ENCODE measurements at regions not wholly inside any gene's neighbourhood (a gene's known extent, or its start where the extent isn't known, plus 50 kb on each side); places are given as distances from the start of the nearest gene placed in this dataset.

- TF ChIP-seq EP300 (IDR thresholded peaks at IDR 0.05), result no peak
- no peak for TF ChIP-seq POLR2AphosphoS5 (IDR thresholded peaks at IDR 0.05)
- TF ChIP-seq CTCF (IDR thresholded peaks at IDR 0.05), result no peak
Observed at GRCh38 chr17:70976447-70976846, 807.1 kb downstream of the KCNJ2 start.
